ENCODE measurements at regions not wholly inside any gene's neighbourhood (a gene's known extent, or its start where the extent isn't known, plus 50 kb on each side); places are given as distances from the start of the nearest gene placed in this dataset.

DNA sequence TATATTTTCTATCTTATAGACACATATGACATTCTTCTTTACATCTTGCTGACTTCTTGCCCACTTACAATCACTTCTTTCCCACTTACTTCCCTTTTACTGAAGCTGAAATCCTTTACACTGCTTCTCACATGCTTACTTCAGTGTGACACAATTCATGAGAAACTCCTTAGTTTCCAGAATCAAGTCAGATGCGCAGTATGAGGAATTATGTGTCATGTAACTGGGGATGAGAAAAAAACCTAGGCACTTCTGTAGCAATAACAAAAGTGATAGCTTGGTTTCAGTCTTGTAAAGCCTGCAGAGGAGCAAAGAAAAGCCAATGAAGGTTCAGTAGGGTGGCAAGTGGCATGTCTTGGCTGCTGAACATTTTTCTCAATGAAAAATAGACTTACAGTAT lies 566.2 kb upstream of the RGS18 start:
- intact Hi-C loops (cut with micrococcal nuclease) = no loop called here
- no peaks in the 10 kb centered on the region; the same call in 1 of the 2 replicates for H3K9me1 ChIP-seq (ENCODE audit: insufficient read depth, low read length)
- TF ChIP-seq, protein P1, sequence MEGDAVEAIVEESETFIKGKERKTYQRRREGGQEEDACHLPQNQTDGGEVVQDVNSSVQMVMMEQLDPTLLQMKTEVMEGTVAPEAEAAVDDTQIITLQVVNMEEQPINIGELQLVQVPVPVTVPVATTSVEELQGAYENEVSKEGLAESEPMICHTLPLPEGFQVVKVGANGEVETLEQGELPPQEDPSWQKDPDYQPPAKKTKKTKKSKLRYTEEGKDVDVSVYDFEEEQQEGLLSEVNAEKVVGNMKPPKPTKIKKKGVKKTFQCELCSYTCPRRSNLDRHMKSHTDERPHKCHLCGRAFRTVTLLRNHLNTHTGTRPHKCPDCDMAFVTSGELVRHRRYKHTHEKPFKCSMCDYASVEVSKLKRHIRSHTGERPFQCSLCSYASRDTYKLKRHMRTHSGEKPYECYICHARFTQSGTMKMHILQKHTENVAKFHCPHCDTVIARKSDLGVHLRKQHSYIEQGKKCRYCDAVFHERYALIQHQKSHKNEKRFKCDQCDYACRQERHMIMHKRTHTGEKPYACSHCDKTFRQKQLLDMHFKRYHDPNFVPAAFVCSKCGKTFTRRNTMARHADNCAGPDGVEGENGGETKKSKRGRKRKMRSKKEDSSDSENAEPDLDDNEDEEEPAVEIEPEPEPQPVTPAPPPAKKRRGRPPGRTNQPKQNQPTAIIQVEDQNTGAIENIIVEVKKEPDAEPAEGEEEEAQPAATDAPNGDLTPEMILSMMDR (conservative IDR thresholded peaks at IDR 0.05; ENCODE audit: low read depth, low read length) = no peak
- dilution Hi-C loops (cut with HindIII; ENCODE audit: low sequenced_read_pairs, unreplicated experiment) = no loop called here
- no peak overlapping the region for H3K4ac ChIP-seq (ENCODE audit: low read depth, low read length)
- H3K27ac ChIP-seq (ENCODE audit: insufficient read depth, low read length) = no peak overlapping the region
- no peaks in the 10 kb centered on the region; the same call in 1 of the 2 replicates for H3K4me1 ChIP-seq (ENCODE audit: control insufficient read depth, insufficient read depth, low read length)
- ChIA-PET POLR2A (ENCODE audit: unreplicated experiment) (no interaction called here), CTCF (no interaction called here)
- no peak for ATAC-seq (ENCODE audit: low read depth)
- H2BK5ac ChIP-seq (ENCODE audit: low read depth, low read length, poor library complexity, severe bottlenecking) = no peak overlapping the region
- no TSS peak for BruUV-seq (replicated peaks)
- no peak overlapping the region for H2AK5ac ChIP-seq (ENCODE audit: low read depth, low read length)
- no peak overlapping the region for H2BK120ac ChIP-seq (ENCODE audit: low read depth, low read length)
- no peak overlapping the region for H3K9ac ChIP-seq (ENCODE audit: low read depth, low read length)
- in situ Hi-C loops (cut with MboI; ENCODE audit: low sequenced_read_pairs) = no loop called here
- H3K14ac ChIP-seq (replicated peaks; ENCODE audit: low read depth, low read length) = no peak overlapping the region
- no peak overlapping the region for H2BK20ac ChIP-seq (ENCODE audit: low read depth, low read length)
- H3K23ac ChIP-seq (ENCODE audit: low read depth, low read length) = no peak overlapping the region
- no peak overlapping the region for H4K5ac ChIP-seq (ENCODE audit: low read depth, low read length)
- no peak overlapping the region for H2BK15ac ChIP-seq (ENCODE audit: low read depth, low read length)
- H2AFZ ChIP-seq (replicated peaks; ENCODE audit: low read length, poor library complexity) = no peak overlapping the region
- no peaks in the 10 kb centered on the region for H3K79me1 ChIP-seq (ENCODE audit: low read depth in 1 of 2, low read length in 2 of 2)
- no peaks in the 10 kb centered on the region for H4K20me1 ChIP-seq (ENCODE audit: insufficient read depth, low read length)
- H3K4me3 ChIP-seq (ENCODE audit: insufficient read depth, low read depth, low read length) = no peak overlapping the region
- H3K18ac ChIP-seq (ENCODE audit: low read depth, low read length) = no peak overlapping the region
- no peak overlapping the region for H4K91ac ChIP-seq (ENCODE audit: insufficient read depth, low read depth, low read length)
- H2AK9ac ChIP-seq (replicated peaks; ENCODE audit: low read depth, low read length, poor library complexity) = no peak overlapping the region
- no peaks in the 10 kb centered on the region for H3K36me3 ChIP-seq (ENCODE audit: control insufficient read depth, insufficient read depth, low read length)
- no peak overlapping the region for H3K56ac ChIP-seq (ENCODE audit: extremely low read depth, insufficient read depth, low read length)
- no CpG with 5 or more reads among the region's 1 CpG for WGBS, 2 experiments (ENCODE audit: extremely low coverage in 2 of 2, insufficient read length in 1 of 2)
- no peak overlapping the region for H4K8ac ChIP-seq (ENCODE audit: low read depth in 2 of 2, low read length in 2 of 2)
- no peaks in the 10 kb centered on the region for H3K9me3 ChIP-seq (ENCODE audit: control insufficient read depth, insufficient read depth, low read length)
- no peak overlapping the region for H3K4me2 ChIP-seq (ENCODE audit: low read depth, low read length)
- peak; percentile 9 for DNase-seq
- H3K27me3 ChIP-seq (ENCODE audit: control insufficient read depth, insufficient read depth, low read length) = no peaks in the 10 kb centered on the region

All from IMR-90 (cell line).